ENCODE measurements at regions not wholly inside any gene's neighbourhood (a gene's known extent, or its start where the extent isn't known, plus 50 kb on each side); places are given as distances from the start of the nearest gene placed in this dataset.

- no peak for TF ChIP-seq CTCF (IDR thresholded peaks at IDR 0.05; ENCODE audit: control insufficient read depth, extremely low read depth, insufficient read depth)
- no peak overlapping the region for H3K4me3 ChIP-seq (ENCODE audit: low read depth, low read length)
- no peak for DNase-seq (ENCODE audit: low read depth)
Observed at GRCh38 chr5:155222393-155222792, 208.8 kb downstream of the KIF4B start.

GRCh38 chr5:155229135-155229534 lies 215.6 kb downstream of the KIF4B start:
- H3K4me3 ChIP-seq (ENCODE audit: low read depth, low read length), result no peak overlapping the region
- DNase-seq (ENCODE audit: low read depth), result no peak
- TF ChIP-seq CTCF (IDR thresholded peaks at IDR 0.05; ENCODE audit: control insufficient read depth, extremely low read depth, insufficient read depth), result no peak

GRCh38 chr5:155239803-155240202 lies 226.2 kb downstream of the KIF4B start:
- no peak overlapping the region for H3K4me3 ChIP-seq (ENCODE audit: low read depth, low read length)

GRCh38 chr5:155250596-155250995 lies 237.0 kb downstream of the KIF4B start:
- H3K4me3 ChIP-seq (ENCODE audit: low read depth, low read length), result no peak overlapping the region
- no peak for TF ChIP-seq CTCF (IDR thresholded peaks at IDR 0.05; ENCODE audit: control insufficient read depth, extremely low read depth, insufficient read depth)
- DNase-seq (ENCODE audit: low read depth), result no peak

More at GRCh38 chr5:155239803-155240202, 226.2 kb downstream of the KIF4B start:
- DNase-seq (ENCODE audit: low read depth), result no peak
- TF ChIP-seq CTCF (IDR thresholded peaks at IDR 0.05; ENCODE audit: control insufficient read depth, extremely low read depth, insufficient read depth), result no peak

GRCh38 chr5:155252025-155252424 lies 238.5 kb downstream of the KIF4B start:
- no peak for DNase-seq (ENCODE audit: low read depth)
- TF ChIP-seq CTCF (IDR thresholded peaks at IDR 0.05; ENCODE audit: control insufficient read depth, extremely low read depth, insufficient read depth), result no peak

GRCh38 chr5:155252717-155253116 lies 239.2 kb downstream of the KIF4B start:
- no peak for TF ChIP-seq CTCF (IDR thresholded peaks at IDR 0.05; ENCODE audit: control insufficient read depth, extremely low read depth, insufficient read depth)
- H3K4me3 ChIP-seq (ENCODE audit: low read depth, low read length), result no peak overlapping the region
- no peak for DNase-seq (ENCODE audit: low read depth)

More at GRCh38 chr5:155252025-155252424, 238.5 kb downstream of the KIF4B start:
- no peak overlapping the region for H3K4me3 ChIP-seq (ENCODE audit: low read depth, low read length)

- no peak for DNase-seq (ENCODE audit: low read depth)
- no peak overlapping the region for H3K4me3 ChIP-seq (ENCODE audit: low read depth, low read length)
- TF ChIP-seq CTCF (IDR thresholded peaks at IDR 0.05; ENCODE audit: control insufficient read depth, extremely low read depth, insufficient read depth), result no peak
Observed at GRCh38 chr5:155254399-155254798, 240.8 kb downstream of the KIF4B start.

Measured in LNCaP clone FGC (cell line).